GM19351 (cell line): ENCODE measurements at regions not wholly inside any gene's neighbourhood (a gene's known extent, or its start where the extent isn't known, plus 50 kb on each side); places are given as distances from the start of the nearest gene placed in this dataset.
"Not testable (repeated sequence)": the region's sequence is repeated elsewhere in the genome, so short reads cannot be mapped to it uniquely, and the experiment has no call there.

Source experiments
- ATAC-seq: cut with Tn5 transposase; IDR thresholded peaks from one replicate; pipeline ENCODE4 v1.9.1; 2021; ENCODE audit warnings: mild to moderate bottlenecking, moderate library complexity; ENCODE audit not compliant: unreplicated experiment

- no peak for ATAC-seq
Measured at GRCh38 chr2:17363846-17364245, 154.4 kb downstream of the RAD51AP2 start.

DNA sequence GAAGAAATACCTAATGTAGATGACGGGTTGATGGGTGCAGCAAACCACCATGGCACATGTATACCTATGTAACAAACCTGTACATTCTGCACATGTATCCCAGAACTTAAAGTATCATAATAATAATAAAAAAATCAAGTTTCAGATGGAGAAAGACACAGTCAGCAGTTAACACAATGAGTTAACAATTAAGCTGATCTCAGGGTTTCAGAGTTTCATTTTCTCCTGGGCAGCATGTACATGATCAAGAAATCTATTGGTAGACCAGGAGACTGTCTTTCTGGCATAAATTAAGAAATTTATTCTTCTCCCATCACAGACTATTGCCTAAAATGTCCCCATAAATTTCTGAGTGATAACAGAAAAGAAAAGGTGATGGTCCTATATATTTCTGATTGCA is 155.3 kb downstream of the RAD51AP2 start:
- ATAC-seq = no peak

DNA sequence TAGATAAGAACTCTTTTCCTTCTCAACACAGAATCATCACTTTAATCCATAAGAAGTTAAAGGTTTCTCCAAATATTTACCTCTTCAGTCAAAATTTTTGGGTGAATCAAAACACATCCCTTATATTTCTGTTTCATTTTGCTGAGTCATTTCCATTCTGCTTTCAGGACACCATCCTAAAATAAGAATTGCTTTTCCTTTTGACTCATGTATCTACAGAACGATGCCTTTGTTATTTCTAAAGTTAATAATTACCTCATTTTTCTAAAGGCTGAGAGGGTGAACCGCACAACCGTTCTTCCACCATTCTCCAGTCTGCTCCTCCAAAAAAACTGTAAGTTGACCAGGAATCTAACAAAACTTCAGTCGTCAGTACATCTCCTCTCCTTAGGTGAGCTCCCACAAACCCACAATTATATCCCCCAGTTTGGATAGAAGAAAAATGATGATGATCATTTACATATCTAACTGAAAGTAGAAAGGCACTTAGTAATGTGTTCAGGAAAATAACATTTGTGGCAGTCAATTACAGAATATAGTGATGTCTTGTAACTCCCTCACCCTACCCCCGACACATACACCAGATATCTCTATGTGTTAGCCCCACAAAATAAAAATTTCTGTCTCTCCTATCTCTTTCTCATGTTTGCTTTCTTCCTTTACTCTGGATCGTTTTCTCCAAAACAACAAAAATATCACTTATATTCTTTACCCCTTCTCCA is 162.5 kb downstream of the RAD51AP2 start:
- ATAC-seq = peak; percentile 85

GRCh38 chr2:17353263-17353662 is 165.0 kb downstream of the RAD51AP2 start:
- ATAC-seq = no peak

DNA sequence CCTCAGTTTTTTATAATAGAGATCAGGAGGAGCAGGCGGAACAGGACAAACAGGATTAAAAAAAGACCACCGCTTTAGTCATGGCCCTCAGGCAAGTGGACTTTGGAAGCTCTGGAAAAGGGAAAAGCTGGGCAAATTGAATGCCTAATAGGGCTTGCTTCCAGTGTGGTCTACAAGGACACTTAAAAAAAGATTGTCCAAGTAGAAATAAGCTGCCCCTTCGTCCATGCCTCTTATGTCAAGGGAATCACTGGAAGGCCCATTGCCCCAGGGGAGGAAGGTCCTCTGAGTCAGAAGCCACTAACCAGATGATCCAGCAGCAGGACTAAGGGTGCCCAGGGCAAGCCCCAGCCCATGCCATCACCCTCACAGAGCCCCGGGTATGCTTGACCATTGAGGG is 175.5 kb downstream of the RAD51AP2 start:
- ATAC-seq = not testable (repeated sequence)

GRCh38 chr2:17337507-17337906 is 180.7 kb downstream of the RAD51AP2 start:
- no peak for ATAC-seq

DNA sequence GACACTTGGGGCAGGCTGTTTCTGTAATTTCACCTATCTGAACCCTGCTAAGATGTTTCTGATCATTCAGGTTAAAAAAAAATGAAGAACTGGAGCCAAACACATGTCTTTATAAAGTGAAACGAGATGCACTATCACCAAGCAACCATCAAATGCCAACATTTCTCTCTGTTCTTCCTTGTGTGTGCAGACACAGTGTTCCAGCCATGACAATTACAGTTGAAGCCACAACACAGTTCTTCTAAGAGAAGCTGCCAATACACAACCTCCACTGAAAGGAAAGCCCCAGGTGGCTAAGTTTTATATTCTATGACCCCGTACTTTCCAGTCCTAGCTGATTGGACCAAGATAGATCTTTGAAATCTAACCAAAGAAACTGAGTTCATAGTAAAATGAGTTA is 181.8 kb downstream of the RAD51AP2 start:
- ATAC-seq = no peak

DNA sequence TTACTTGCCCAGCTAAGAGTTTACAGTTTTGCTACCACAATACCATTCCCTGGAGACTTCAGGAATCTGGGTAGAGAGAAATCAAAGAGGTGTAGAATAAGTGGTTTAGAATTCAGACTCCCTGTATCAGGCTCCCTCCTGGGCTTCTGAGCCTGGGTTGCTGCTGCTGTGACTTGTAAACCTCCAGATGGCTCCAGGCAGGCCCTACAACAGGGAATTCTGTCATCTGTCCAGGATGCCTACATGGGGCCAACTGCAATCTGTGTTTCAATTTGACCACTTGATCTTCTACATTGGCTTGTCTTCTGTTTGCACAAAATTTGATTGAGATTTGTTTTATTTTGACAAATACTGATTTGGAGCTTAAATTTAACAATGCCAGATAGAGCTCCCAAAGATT is 183.9 kb downstream of the RAD51AP2 start:
- ATAC-seq = no peak

DNA sequence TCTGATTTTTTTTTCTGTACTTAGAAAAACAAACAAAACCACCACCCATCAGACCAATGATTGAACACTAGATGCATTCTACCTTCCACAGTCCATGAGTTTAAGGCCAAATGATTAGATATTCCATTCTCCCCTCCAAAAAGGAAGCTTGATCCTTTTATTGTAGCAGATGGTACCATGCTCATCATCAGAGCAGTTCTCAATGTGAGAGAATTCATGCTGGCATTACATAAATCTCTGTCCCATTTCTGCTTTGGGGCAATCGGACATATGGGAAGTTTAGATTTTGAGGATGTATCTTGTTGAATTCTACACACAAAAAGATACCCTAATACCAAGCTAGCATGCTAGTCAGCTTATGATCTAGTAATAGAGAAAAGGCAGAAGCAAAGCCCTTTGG is 186.6 kb downstream of the RAD51AP2 start:
- no peak for ATAC-seq

DNA sequence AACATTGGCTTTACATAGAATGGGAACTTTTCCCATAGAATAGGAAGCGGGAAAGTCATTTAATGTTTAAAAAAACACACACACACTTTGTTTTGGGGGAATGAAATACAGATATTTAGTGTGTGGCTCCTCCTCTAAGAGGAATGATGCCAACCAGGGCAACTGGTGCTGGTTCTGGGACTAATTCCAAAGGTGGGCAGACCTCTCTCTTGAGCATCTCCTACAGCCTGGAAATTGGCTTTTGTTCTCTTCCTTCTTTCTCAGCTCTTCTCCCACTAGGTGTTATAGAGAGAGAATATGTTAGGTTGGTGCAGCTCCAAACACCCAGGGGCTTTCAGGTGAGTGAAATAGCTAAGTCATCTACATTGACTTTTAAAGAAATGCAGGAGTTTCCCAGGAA is 190.1 kb downstream of the RAD51AP2 start:
- no peak for ATAC-seq

DNA sequence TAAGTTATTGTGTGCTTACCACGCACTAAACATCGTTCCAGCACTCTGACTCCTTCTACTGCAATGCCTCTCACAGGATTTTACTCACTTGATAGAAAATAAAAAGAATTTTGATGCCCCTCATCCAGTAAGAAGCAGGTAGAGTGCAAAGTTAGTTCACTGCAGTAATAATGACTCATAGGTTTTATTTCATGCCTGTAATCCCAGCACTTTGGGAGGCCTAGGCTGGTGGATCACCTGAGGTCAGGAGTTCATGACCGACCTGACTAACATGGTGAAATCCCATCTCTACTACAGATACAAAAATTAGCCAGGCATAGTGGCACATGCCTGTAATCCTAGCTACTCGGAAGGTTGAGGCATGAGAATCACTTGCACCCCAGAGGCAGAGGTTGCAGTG is 190.6 kb downstream of the RAD51AP2 start:
- no peak for ATAC-seq

- ATAC-seq = no peak
Measured at GRCh38 chr2:17326717-17327116, 191.5 kb downstream of the RAD51AP2 start.

DNA sequence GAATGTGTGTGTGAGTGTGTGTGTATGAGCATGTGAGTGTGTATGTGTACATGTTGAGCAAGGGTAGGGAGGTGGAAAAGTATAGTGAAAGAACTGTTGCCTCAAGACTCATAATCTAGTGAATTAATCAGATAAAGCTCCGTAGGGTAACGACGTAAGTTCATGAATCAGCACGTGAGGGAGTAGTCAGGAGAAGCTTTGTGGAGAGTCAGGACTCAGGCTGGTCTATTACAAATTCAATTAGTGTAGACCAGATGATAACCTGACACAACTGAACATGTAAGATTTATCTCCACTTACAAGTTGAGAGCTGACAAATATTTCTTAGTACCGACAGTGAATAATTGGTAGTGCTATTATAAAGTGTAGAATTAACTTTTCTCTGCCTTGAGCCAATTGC is 194.5 kb downstream of the RAD51AP2 start:
- no peak for ATAC-seq

DNA sequence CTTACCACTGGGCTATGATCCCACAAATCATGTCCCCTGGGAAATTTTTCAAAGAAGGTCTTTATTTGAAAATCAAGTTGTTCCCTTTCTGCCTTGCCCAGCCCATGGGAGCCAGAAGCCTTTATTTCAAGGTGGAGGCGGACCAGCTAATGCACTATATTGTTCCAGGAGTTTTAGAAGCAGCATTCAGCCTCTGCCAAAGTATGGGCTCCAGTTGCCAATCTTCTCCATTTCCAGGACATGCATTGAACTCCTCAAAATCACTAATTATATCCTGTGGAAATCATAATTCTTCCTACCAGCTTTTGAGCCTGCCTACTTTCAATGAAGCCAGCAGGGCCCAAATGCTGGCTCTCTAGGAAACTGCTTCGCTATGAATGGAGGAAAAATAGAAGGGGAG is 195.8 kb downstream of the RAD51AP2 start:
- ATAC-seq = no peak

- no peak for ATAC-seq
Measured at GRCh38 chr2:17319090-17319489, 199.2 kb downstream of the RAD51AP2 start.

DNA sequence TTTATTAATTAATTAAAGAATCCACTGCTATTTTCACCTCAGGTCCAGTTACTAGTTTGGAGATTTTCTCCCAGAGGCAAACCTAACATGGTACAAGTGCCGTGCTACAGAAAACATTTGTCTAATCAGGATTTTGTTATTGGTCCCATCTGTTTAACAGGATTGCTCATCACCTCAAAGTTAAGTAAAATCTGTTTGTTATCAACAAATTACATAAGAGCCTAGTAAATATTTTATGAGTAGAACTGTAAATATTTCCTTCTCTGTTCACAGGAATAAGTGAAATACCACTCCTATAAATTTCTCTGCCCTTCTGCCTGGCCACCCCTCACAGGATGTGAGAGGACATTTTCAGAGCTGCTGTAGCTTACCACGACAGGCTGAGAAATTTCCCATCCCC is 200.2 kb downstream of the RAD51AP2 start:
- ATAC-seq = no peak

DNA sequence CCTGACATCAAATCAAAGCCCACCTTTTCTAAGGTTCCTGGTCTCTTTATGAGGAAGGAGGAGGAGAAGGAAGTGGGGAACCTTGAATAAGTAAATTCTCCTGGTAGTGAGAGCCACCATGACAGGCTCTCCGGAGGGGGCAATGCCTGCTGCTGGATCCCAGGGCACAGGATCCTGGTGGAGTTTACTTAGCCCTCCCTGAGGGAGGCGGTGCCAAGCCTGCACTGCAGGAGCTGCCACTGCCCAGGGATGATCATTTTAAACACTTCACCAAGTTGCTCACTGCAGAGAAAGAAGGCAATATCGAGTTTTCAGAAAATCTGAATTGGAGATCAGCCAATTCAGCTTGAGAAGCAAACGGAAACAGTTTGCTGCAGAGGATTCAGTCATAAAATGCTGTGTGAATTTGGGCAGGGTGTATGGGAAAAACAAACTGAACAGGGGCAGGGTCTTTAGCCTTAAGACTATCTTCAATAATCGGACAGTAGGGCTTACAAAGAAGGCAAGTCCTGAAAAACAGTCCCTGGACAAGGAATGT is 200.7 kb downstream of the RAD51AP2 start:
- ATAC-seq = no peak

- ATAC-seq = no peak
Measured at GRCh38 chr2:17313261-17313660, 205.0 kb downstream of the RAD51AP2 start.

DNA sequence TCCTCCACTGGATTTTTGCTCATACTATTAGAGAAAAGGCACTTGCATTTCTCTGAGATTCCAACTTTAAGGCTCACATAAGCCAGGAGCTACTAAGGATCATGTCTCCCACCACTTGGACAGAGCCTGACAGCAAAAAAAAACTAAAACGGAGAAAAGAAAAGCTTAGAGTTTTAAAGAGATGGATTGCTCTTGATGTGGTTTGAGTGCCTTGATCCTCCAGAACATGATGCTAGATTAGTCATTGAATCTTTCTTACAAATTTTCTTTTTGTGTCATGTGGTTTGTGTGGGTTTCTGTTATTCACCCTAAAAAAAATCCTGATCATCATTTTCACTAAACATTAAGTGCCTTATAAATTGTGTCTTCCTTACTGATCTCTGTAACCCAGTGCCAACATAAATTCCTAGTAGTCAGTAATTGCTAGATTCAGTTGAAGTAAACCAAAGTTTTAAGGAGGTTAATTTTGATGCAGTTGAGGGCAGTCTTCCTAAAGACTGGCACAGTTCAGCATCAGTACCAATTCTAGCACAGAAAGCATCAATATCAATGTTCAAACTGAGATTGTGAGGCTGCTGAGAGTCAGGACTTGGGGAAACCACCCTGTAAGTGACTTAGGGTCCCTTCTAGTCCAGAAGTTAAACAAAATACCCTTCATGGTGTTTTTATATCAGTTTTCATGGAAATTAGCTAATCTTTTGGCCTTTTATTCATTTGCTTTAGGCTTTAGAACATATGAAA is 206.3 kb downstream of the RAD51AP2 start:
- ATAC-seq = no peak

- ATAC-seq = no peak
Measured at GRCh38 chr2:17311106-17311619, 207.1 kb downstream of the RAD51AP2 start.

- ATAC-seq = peak; percentile 95
Measured at GRCh38 chr2:17309741-17310339, 208.4 kb downstream of the RAD51AP2 start.

- no peak for ATAC-seq
Measured at GRCh38 chr2:17309181-17309580, 209.1 kb downstream of the RAD51AP2 start.
